Uterus (tissue), 2 donors: ENCODE measurements at regions not wholly inside any gene's neighbourhood (a gene's known extent, or its start where the extent isn't known, plus 50 kb on each side); places are given as distances from the start of the nearest gene placed in this dataset.

ENCODE experiments used
- CTCF ChIP-seq, 4 experiments: fragments of 200-600 bp in 2 of 4; fragments of 450-650 bp in 2 of 4; sonication (generic) in 2 of 4; IDR thresholded peaks; one replicate each; pipeline ENCODE4 v1.5.1; 2016 to 2019; ENCODE audit warnings: antibody characterized with exemption in 4 of 4, mild to moderate bottlenecking in 2 of 4, moderate library complexity in 1 of 4
- POLR2A ChIP-seq, 2 donors: fragments of 450-650 bp; IDR thresholded peaks; one replicate each; pipeline ENCODE4 v1.6.1; 2016; ENCODE audit warnings: antibody characterized with exemption in 2 of 2, mild to moderate bottlenecking in 1 of 2, moderate library complexity in 1 of 2

DNA sequence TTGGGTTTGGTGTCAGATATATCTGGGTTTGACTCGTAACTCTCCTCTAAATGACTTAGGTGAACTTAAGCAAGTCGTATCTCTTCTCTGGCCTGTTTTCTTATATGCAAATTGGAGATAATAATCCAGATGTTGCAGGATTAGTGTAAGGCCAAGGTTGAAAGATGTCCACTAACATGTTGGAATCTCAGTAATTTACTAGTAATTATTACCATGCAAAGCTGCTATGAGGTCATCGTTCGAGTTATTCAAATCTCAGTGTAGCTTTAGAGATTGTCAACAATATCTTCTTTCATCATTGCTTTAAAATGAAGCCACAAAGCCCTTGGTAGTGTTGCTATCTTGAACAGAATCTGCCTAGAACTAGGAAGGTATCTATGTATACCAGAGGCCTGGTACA lies 437.7 kb upstream of the KLF4 start:
- TF ChIP-seq CTCF (IDR thresholded peaks at IDR 0.05) (no peak), POLR2A (IDR thresholded peaks at IDR 0.05) (no peak)
